Right renal pelvis (tissue), 4 donors: ENCODE measurements at regions not wholly inside any gene's neighbourhood (a gene's known extent, or its start where the extent isn't known, plus 50 kb on each side); places are given as distances from the start of the nearest gene placed in this dataset.

Experiments used
- DNase-seq, 4 donors: peaks; one replicate each; pipeline ENCODE4 v3.0.0-alpha.2; 2013; ENCODE audit warnings: low read depth in 4 of 4, low spot score in 3 of 4, missing footprints in 1 of 4

DNA sequence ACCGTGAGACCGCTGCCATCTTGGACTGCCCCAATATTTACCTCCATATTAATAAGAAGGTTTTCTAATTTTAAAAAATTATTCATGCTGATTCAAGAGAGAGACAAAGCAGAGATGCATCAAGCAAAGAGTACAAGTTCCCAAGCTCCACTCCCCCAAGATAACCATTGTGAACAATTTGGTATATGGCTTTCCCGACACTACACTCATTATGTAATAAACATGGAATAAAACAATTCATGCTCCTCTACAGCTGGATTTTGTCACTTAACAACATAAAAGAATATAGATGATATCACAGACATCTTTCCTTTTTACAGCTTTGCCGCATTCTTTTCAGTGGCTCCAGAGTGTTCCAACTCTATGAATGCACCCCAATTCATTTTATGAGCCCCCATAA, 307.6 kb downstream of the FGFR2 start:
- DNase-seq, result no peak

DNA sequence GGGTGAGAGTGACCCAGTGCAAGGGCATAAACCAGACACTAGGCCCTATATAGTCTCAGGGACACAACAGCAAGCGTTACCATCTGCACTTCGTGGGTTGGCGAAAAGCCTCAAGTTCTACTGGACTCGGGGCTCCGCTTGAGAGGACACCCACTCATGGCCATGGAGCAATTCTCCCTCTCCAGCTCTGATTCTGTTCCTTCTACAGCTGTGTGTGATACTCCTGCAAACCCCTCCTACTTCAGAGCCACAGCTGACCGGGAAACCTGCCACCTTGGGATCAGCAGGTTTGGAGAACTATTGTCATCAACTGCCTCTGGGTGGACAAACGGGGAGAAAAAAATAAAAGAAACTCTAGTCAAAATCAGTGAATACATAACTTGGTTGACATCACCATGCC, 306.9 kb downstream of the FGFR2 start:
- DNase-seq, result no peak

DNA sequence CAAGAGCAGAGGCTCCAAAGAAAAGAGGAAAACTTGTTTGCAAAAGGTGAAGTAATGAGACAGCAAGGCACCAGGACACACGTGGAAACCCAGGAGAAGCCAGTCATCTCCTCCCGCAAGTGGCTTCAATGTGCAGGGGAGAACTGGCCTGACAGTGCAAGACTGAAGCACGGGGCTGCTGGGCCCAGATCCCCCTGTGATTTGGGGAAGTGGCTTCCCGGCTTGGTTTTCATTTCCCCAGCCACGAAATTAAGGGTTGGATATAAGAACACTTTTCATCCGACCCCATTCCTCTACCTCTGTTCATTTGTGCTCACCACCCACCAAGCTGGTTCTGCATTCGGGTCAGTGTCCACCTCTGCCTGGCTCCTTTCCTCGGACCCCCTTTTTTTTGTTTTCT, 306.4 kb downstream of the FGFR2 start:
- DNase-seq, result no peak

DNA sequence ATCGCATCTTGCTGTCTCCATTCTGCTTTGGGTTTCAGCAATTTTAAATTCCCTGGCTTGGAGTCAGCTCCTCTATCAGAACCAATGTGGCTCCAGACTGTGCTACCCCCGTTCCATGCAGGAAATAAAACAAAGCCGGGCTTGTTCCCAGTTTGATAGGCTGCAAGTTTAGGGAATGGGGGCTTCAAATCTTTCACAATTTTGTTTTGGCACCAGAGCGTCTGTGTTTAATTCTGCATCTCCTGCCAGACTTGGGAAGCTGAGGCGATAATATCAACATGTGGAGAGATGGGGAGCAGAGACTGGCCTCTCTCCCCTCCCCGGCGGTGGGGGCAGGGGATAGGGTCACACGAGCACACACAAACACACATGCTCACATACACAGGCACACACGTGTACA, 305.9 kb downstream of the FGFR2 start:
- DNase-seq, result no peak

DNA sequence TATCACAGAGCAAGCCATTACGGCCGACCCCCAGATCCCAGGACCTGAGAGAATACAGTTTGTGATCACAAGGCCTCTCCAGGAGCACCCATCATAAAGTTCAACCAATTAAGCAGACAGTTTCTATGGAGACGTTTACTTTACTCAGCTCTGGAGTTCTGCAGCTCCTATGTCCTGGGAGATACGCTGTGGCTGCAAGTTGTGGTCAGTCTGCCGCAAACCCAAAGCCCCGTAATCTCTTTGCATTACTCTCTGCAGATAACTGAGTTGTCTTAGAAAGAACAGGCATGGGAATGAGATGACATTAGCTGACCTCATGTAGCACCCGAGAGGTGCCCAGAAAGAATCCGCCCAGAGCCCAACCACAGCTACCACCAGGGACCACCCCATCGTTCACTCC, 305.1 kb downstream of the FGFR2 start:
- no peak for DNase-seq

DNA sequence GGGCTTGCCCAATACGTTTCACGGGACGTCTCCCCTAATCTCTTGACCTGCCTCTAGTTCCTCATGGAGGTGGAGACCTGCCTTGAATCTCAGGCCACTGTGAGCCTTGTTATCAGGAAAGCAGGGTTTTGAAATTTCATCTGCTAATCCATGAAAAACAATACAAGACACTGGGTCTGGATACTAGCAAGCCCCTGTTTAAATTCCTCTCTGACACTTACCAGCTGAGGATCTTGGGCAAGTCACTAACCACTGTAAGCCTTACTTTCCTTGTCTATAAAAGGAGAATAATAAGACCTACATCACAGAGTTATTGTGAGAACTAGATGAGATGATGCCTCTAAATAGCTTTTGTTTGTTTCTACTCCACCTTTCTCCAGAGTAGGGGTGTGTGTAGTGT, 303.6 kb downstream of the FGFR2 start:
- DNase-seq, result no peak

DNA sequence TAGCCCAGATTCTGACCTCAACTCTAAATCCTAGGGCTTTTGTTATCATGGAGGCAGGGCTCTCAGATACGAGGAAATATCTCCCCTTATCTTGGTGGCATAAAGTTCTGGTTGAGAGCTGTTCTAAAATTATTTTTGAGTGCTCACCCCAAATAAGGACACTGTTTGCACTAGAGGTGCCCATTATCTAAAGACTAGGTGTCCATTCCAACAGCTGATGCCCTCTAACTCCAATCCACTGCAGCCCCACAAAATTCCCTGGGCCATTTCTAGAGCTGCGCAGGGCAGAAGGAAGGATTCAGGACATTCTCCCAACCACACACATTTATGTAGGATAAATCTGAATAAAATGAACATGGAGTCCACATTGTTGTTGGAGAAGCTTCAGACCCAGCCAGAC, 301.9 kb downstream of the FGFR2 start:
- DNase-seq, result no peak

DNA sequence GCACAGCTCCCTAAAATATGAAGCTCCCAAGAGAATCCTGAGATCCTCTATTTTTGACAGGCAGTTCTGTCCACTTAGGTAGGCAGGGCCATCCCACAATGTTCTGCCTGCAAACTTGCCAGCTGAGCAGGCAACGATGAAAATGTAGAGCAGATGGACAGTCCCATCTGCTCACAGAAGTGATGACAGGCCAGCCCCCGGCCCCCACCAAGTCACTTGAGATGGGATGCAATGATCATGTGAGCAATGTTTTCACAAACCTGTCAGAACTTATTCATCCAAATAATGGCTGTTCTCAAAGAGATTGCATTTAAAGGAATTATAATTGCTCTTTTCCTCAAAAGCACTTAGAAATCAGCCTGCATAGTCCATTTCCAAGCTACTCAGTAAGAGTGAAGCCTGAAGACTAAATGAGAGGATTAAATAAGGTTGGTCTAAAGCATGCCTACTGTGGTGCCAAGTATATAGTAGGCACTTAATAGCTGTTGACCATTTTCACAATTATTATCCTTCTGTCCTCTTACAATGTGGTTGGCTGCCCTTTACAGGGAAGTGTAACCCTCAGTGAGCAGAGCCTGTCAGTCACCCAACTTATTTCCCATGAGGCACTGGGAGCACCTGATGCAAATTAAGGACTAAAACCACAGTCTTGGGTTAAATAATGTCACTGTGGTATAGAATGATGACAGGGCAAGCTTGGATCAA, 301.2 kb downstream of the FGFR2 start:
- no peak for DNase-seq

DNA sequence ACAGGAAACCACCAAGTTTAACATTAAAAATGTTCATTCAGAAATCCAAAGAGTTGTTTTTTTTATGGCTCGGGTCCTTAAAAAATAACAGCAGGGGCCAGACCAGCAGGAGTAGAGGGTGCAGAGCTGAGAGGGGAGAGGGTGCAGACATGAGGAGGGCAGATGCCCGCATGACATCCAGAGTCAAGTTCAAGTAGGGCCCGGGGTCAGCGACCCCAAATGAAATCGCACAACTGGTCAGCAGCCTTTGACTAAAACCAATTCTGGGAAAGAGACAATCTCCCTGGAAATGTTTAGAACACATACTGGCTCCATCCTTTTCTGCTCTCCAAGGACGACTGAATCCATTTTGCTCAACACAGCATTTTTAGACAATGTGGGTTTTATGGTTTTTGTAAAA, 297.5 kb downstream of the FGFR2 start:
- no peak for DNase-seq

DNA sequence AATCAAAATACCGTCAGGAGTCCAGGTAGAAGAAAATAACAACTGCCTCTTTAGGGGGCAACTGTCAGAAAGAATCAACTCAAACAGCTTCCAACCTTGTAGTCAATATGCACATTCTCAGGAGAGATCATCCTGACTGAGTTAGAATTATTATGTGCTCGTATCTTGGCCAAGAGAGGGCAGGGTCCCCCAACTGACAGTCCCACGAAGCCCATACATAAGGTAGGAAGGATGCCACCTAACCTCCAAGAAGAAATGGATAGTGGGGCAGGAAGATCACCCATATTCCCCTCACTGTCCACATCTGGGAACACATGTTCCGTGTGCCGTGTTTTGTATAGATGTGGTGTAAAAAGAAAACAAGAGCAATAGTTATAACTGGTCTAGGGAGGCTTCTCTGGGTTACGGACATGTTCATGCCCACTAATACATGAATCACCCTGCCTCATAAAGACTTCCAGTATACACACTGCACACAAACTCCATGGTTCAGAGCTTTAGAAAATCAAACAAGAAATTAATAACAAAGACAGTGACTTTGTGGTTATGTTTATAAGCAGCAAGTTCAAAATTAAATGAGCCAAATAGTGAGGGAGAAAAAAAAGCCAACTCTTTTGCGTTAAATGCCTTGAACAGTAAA, 295.6 kb downstream of the FGFR2 start:
- DNase-seq, result no peak

DNA sequence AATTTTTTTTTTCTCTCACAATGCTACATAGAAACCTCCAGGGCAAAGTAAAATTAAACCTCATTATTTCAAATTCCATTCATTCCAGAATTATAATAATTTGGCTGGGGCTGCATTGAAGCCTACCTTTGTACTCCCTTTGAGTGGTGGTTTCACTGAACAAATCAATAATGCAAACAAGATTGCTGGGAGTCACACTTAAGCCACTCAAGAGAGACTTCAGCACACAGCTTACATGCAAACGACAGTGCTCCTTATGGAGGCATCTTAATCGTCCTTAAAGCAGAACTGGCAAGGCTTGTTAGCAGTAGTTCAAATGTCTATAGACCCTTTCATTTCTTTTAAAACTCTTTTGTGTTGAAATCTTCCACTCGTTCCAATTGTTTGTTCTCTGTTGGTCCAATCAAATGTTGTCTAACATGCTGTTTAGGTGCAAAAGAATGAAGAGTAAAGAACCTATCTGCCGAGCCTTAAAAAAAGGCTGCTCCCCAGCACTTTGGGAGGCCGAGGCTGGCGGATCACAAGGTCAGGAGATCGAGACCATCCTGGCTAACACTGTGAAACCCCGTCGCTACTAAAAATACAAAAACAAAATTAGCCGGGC, 294.9 kb downstream of the FGFR2 start:
- DNase-seq, result no peak

DNA sequence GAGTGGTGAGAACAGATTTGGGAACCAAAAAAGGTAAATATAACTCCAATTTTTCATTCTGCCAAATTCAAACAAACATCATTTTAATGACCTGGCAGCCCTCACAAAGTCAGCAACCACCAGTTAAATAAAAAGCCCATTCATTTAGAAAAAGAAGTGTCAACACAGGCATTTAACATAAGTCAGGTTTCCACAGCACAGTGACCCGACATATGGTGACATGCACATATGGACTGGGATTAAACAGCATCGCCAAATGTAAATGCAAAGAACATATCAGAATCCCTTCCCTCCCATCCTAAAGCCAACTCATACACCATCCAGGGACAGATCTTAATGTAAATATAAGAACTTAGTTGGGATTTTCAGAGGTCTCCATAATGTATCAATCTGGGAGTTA, 293.2 kb downstream of the FGFR2 start:
- DNase-seq, result no peak

DNA sequence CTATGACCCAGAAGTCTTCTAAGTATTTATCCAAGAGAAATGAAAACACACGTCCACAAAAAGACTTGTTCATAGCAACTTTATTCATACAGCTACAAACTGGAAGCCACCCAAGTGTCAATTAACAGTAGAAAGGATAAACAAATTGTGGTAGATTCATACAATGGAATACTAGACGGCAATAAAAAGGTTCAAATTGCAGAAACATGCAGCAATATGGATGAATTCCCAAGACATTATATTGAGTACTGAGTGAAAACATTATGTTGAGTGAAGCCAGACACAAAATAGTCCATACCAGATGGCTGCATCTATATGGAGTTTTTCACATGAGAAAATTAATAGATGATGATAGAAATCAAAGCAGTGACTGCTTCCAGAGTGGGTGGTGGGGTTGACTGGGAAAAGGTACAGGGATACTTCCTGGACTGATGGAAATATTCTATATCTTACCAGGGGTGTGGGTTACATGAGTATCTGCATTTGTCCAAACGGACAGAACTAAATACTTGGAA, 292.0 kb downstream of the FGFR2 start:
- no peak for DNase-seq

DNA sequence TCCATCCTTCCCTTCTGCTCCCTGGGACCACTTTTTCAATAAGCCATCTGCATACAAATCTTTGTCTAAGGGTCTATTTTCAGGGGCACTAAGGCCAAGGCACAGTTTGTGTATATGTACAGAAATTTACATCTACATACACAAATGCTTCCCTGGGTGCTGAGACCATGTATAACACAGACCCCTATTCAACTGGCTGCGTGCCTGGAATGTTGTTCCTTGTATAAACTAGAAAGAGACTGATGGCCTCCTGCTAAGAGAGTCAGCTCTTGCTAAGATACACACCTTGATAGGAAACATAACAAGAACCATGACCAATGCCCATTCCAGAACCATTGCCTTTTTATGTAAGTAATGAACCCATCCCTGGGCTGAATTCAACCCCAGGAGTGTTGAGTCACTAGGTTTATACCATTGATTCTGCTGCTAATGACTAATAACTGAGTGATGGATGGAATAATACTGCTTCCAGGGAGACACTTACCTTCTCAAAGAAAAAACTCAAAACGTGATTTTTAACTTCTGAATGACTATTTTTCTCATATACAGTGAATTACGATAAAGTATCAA, 290.7 kb downstream of the FGFR2 start:
- DNase-seq, result no peak

DNA sequence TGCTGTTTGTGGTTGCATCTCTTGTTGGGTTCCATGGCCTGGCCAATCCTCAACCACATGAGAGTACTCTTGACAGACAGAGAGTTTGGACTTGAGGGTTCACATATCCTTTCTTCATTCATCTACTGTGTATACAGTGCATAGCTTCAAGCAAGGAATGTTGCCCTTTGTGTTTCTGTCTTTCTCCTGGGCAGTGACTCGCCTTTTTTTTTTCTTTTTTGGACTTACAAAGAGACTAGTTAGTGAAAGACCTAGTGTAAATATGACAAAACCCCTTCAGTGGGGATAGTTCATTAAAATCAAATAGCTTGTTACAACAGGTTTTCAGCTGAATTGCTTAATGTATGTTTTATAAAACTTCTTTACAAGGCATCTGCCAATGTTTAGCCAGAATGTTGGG, 290.2 kb downstream of the FGFR2 start:
- DNase-seq, result no peak

DNA sequence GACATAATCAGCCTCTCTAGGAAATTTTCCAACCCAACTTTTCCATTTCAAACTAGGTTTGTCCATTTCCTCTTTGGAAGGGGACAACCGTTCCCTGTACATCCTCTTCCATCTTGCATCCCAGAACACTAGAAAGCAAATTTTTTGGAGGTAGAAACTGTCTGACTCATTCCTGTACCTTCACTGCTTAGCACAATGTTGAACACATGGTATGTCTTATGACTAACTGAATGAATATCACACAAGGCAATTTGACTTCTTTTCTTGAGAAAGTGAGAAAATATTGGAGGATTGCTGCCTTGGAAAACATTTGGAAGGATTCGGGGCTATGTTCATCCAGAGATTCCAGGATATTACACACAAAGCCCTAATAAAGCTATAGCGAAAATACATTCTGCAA, 289.1 kb downstream of the FGFR2 start:
- no peak for DNase-seq

DNA sequence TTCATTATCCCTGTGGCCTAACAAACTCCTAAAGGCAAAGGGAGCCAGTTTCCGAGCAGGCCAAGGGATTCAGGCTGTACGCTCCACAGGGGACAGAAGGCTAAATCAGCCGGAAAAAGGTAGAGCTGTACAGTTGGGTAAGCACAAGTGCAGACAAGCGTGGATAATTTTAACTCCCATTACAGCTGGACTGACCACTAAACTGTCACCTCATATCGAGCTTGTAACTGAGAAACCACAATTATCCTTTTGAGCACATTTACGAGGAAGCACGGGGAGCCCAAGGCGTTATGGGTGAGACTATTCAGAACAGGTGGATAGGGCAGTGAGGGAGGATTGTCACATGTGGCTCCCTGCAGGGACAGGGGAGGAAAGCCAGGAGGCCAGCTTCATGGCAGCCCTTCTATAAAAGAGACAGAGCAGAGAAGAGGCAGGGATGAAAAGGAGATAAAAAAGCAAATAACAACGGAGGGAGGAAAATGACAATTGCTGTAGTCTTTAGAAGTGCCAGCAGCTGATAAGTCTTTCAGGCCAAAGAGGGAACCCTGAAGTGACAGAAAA, 288.0 kb downstream of the FGFR2 start:
- peak in 2 of 4 donors; percentile 40 to 45 for DNase-seq

DNA sequence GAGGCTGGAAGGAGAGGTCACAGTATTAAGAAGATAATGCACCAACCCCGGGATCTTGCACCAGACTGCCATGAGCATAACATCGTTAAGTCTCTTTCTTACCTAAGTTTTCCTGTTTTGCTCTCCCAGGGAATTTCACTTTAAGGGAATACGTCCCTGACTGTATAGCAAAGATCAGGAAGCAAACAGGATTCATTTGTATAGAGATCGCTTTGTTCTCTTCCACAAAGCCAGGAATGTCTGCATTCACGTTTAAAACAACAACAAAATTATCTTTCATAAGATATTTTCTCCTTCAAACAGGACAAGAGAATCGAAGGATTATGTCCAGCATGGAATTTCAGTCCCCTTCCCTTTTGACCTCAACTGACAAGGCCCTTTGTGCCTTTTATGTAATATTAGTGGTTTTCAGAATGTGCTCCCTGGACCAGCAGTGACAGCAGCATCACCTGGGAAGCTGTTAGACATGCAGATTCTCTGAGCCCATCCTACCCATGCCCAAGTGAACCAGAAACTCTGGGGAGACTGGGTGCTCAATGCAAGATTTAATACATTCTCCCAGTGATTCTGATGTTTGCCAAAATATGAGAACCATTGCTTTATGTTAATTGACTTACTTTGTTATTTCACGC, 286.3 kb downstream of the FGFR2 start:
- no peak for DNase-seq

DNA sequence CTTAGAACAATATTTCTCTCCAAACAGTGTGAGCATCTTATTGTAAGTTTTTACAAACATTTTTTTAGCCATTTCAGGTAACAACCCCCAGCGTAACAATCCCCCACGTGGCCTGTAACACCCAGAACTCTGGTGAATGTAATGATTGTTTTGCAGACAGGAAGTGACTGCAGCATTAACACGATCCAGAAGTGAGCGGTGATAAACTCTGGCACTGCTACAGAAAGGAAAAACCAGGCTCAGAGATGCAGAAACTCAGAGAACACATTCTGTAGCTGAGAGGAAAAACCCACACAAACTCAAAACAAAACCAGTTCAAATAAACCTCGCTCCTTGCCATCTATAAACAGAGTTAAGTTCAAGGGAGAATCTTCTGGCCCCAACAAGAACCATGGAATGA, 285.7 kb downstream of the FGFR2 start:
- no peak for DNase-seq

DNA sequence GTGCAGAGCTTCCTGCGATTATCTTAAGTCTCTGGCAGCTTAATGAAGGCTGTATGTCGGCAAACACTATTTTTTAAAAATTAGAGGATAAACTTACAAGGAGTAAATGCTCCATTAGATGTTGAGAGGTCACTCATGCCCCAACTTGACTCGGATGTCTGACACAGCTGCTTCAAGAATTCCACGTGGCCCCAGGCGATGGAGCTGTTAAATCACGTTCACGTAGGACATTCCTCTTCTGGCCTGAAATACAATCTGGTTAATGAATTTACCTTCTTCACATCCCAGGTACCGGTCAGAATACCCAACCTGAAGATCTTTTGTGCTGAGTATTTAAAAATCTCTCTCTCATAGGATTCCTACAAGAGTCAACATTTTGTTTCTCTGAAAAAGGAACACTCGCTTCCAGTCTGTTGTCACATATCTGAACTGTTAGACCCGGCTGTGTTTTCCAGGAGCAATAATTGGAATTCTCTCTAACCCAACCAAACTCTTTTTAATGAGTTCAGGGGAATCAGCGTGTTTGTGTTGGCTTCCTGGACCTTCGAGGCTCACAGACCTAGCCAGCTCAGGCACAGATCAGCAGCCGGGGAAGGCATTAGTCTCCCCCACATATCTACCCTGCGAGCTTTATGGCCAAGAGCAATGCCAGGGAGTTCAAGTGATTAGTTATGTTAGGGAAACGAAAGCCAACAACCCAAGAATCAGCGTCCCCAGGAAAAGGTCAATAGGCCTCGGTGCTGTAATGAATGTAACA, 284.9 kb downstream of the FGFR2 start:
- DNase-seq, result peak in 1 of 4 donors; percentile 25
